Thyroid gland (tissue), 4 donors: ENCODE measurements at regions not wholly inside any gene's neighbourhood (a gene's known extent, or its start where the extent isn't known, plus 50 kb on each side); places are given as distances from the start of the nearest gene placed in this dataset.

Experiments
- DNase-seq, 2 donors: peaks; one replicate each; pipeline ENCODE4 v3.0.0-alpha.2; 2019
- H3K27ac ChIP-seq, 3 donors: fragments of 200-600 bp; sonication (generic); 1 replicate in 2 of 3; 2 replicates in 1 of 3; pipeline ENCODE4 v1.5.1; 2016 to 2019; ENCODE audit warnings: mild to moderate bottlenecking in 1 of 3, moderate library complexity in 1 of 3
- H3K27me3 ChIP-seq: fragments of 200-600 bp; sonication (generic); one replicate; pipeline ENCODE4 v1.5.1; 2019
- H3K36me3 ChIP-seq, 2 donors: fragments of 200-600 bp; sonication (generic); one replicate each; pipeline ENCODE4 v1.5.1; 2016 to 2019
- H3K4me1 ChIP-seq, 2 donors: fragments of 200-600 bp; sonication (generic); one replicate each; pipeline ENCODE4 v1.5.1; 2017 to 2019
- H3K4me3 ChIP-seq, 3 donors: fragments of 200-600 bp; sonication (generic); replicated peaks in 1 of 3; 1 replicate in 2 of 3; 2 replicates in 1 of 3; pipeline ENCODE4 v1.5.1; 2016; ENCODE audit warnings: mild to moderate bottlenecking in 1 of 3
- H3K9me3 ChIP-seq: fragments of 200-600 bp; sonication (generic); one replicate; pipeline ENCODE4 v1.5.1; 2017
- CTCF ChIP-seq, 6 experiments: fragments of 200-600 bp in 3 of 6; fragments of 450-650 bp in 3 of 6; sonication (generic) in 3 of 6; IDR thresholded peaks; one replicate each; pipeline ENCODE4 v1.5.1; 2016 to 2019; ENCODE audit warnings: antibody characterized with exemption in 6 of 6, mild to moderate bottlenecking in 2 of 6, inconsistent platforms in 1 of 6, moderate library complexity in 1 of 6
- POLR2A ChIP-seq, 2 donors: fragments of 450-650 bp; IDR thresholded peaks; one replicate each; pipeline ENCODE4 v1.6.1; 2017; ENCODE audit warnings: antibody characterized with exemption in 2 of 2, mild to moderate bottlenecking in 2 of 2, moderate library complexity in 1 of 2
- WGBS, 2 donors: methylation state at CpG; one replicate each; pipeline ENCODE4 v1.1.5; 2017; 5-methylcytosine and 5-hydroxymethylcytosine counted together
- intact Hi-C: fragments of 100-400 bp; cut with DNase I; formaldehyde crosslinking; loops from one replicate; pipeline ENCODE4 v1.15.1; 2023

- no peaks in the 10 kb centered on the region for H3K4me1 ChIP-seq
- no peak for DNase-seq
- H3K36me3 ChIP-seq: no peaks in the 10 kb centered on the region
- 65 to 72% methylated on average over 5 to 6 of the region's 6 CpGs for WGBS, 2 donors
- TF ChIP-seq CTCF (IDR thresholded peaks at IDR 0.05) (no peak), POLR2A (IDR thresholded peaks at IDR 0.05) (no peak)
- intact Hi-C loops: no loop called here
- no peak overlapping the region for H3K4me3 ChIP-seq
- H3K27ac ChIP-seq: no peak overlapping the region
- no peaks in the 10 kb centered on the region for H3K27me3 ChIP-seq
- no peaks in the 10 kb centered on the region for H3K9me3 ChIP-seq
Observed at GRCh38 chr3:13132731-13133410, 59.6 kb upstream of the IQSEC1 start.

- H3K36me3 ChIP-seq: no peaks in the 10 kb centered on the region
- no peaks in the 10 kb centered on the region for H3K9me3 ChIP-seq
- no peak overlapping the region for H3K4me3 ChIP-seq
- no peaks in the 10 kb centered on the region for H3K27me3 ChIP-seq
- TF ChIP-seq POLR2A (IDR thresholded peaks at IDR 0.05) (no peak), CTCF (IDR thresholded peaks at IDR 0.05) (no peak)
- intact Hi-C loops: no loop called here
- no peaks in the 10 kb centered on the region for H3K4me1 ChIP-seq
- no peak overlapping the region for H3K27ac ChIP-seq
- 54 to 57% methylated on average over 4 of the region's 4 CpGs for WGBS, 2 donors
- DNase-seq: no peak
Observed at GRCh38 chr3:13132281-13132680, 59.1 kb upstream of the IQSEC1 start.

- Histone ChIP-seq H3K36me3 (no peaks in the 10 kb centered on the region), H3K27ac (no peak overlapping the region), H3K4me1 (no peaks in the 10 kb centered on the region), H3K27me3 (no peaks in the 10 kb centered on the region), H3K9me3 (no peaks in the 10 kb centered on the region), H3K4me3 (no peak overlapping the region)
- no peak for DNase-seq
- no peak for TF ChIP-seq POLR2A (IDR thresholded peaks at IDR 0.05)
- no peak for TF ChIP-seq CTCF (IDR thresholded peaks at IDR 0.05)
- 87 to 89% methylated on average over 3 of the region's 3 CpGs for WGBS, 2 donors
- intact Hi-C loops: no loop called here
Observed at GRCh38 chr3:13130464-13131193, 57.4 kb upstream of the IQSEC1 start.

GRCh38 chr3:13125092-13126015, 52.1 kb upstream of the IQSEC1 start:
- H3K9me3 ChIP-seq: no peaks in the 10 kb centered on the region
- no peak for DNase-seq

More at GRCh38 chr3:13125092-13126015, 52.1 kb upstream of the IQSEC1 start:
- no peak overlapping the region for H3K27ac ChIP-seq
- no peak overlapping the region for H3K4me3 ChIP-seq
- H3K36me3 ChIP-seq: no peaks in the 10 kb centered on the region
- TF ChIP-seq CTCF (IDR thresholded peaks at IDR 0.05) (no peak), POLR2A (IDR thresholded peaks at IDR 0.05) (no peak)
- 77 to 83% methylated on average over 10 to 13 of the region's 13 CpGs for WGBS, 2 donors
- intact Hi-C loops: no loop called here
- no peaks in the 10 kb centered on the region for H3K27me3 ChIP-seq
- H3K4me1 ChIP-seq: peaks cover 6 to 12% of the 10 kb centered on the region in 2 donors
